ENCODE measurements at regions not wholly inside any gene's neighbourhood (a gene's known extent, or its start where the extent isn't known, plus 50 kb on each side); places are given as distances from the start of the nearest gene placed in this dataset.

DNA sequence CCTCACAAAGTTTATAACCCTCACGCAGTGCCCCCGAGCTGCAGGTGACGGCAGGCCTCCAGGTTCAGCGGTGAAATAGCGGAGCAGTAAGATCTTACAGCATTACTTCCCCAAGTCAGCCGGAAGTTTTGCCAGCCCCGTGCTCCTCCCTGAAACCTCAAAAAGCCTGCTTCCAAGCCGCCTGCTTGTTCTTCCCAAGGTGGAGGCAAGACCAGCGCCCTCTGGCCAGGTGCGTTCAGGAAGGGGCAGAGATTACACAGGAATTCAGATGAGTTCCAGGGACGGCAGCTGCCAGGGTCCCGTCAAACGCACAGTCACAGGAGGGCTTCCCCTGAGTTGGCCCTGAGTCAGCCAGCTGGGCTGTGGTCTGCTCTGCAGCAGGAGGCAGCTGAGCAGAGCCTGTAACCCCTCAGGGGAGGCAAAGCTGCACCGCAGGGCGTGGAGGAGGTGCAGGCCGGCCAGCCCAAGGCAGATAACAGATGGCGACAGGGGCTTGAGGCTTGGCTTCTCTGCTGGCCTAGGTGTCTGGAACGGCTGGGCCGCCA, 124.1 kb upstream of the RPS6KA2 start:
- no peak for DNase-seq (ENCODE audit: low spot score)

GRCh38 chr6:166750108-166750793, 123.2 kb upstream of the RPS6KA2 start:
- no peak for DNase-seq (ENCODE audit: low spot score)

DNA sequence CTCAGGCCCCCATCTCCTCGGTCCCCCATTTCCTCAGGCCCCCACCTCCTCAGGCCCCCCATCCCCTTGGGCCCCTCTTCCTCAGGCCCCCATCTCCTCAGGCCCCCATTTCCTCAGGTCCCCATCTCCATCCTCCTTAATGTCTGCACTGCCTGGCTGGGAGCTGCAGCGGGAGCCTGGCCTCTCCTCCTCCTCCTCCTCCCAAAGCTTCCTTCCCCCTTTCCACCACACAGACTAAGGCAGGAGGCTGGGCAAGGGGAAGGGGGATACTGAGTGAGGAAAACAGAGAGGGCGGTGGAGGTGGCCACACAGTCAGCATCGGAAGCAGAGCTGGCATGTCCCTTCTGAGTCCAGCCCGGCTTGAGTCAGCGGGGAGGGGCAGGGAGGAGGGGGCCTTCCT, 122.6 kb upstream of the RPS6KA2 start:
- DNase-seq (ENCODE audit: low spot score), result no peak

DNA sequence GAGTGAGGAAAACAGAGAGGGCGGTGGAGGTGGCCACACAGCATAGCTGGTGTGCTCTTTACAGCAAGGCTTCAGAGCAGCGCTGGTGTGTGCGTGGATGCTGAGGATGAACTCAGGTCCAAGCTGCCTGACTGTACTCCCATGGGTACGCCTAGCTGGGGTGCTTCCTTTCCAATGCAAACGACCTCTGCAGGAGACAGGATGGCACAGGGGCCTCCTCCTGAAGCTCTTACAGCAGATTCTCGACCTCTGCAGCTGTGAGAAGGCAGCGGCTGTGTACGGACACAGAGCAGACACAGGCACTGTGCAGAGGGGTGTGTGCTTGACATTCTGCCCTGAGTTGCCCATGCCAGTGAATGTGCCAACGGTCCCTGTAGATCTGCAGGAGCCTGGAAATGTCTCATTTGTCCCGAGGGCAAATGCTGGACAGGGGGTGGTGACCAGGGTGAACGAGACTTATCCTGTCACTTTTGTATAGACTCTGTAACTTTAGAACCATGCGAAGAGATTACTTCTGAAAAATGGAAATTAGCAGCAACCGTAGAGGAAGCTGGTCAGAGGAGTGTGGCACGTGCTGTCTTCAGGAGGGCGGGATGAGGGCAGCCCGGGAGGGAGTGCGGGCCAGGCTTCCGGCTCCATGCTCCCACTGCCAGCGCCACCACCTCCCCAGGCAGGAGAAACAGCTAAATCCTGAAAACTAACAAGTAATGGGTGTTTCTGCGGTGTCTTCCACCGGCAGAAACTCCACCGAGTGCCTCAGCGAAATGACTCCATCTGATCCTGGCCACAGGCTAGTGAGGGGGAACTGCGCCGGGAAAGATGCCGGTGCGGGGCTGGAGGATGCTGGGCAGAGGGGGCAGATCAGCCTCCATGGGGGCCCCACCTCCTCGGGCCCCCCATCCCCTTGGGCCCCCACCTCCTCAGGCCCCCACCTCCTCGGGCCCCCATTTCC, 120.9 kb upstream of the RPS6KA2 start:
- no peak for DNase-seq (ENCODE audit: low spot score)

DNA sequence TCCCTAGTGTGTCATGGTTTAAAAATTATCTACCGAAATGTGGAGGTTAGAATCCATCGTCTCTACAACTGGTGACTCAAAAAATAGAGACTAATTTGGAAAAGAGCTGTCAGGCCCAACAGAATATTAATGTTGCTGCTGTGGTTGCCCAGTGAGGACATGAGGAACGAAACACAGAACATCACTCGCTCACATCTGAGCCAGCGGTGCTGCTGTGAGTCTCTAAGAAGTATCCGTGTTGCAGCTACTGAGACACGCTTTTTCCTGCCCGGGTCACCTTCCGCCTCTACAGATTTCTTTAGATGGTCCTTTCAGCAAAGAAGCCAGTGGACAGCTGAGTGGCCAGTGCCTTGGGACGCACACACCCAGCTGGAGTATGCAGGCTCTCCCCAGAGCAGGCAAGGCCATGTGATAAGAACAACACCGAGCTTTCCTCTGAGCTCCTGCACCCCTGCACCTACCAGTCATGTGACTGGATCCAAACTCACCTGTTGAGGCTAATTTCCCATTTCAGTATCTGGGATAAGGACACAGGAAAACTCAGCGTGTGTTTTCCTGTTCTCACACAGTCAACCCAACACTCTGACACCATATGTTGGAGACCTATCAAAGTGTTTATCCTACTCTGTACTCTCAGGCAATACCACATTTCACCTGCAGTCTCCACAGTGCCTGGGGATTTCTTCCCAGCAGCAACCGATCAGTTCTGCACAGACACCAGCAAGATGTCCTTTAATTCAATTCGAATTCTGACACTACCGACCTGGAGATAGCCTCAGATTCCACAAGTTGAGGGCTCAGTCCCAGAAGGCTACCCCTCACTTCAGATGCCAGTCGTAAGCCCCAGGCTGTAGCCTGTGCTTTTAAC, 119.0 kb upstream of the RPS6KA2 start:
- no peak for DNase-seq (ENCODE audit: low spot score)

DNA sequence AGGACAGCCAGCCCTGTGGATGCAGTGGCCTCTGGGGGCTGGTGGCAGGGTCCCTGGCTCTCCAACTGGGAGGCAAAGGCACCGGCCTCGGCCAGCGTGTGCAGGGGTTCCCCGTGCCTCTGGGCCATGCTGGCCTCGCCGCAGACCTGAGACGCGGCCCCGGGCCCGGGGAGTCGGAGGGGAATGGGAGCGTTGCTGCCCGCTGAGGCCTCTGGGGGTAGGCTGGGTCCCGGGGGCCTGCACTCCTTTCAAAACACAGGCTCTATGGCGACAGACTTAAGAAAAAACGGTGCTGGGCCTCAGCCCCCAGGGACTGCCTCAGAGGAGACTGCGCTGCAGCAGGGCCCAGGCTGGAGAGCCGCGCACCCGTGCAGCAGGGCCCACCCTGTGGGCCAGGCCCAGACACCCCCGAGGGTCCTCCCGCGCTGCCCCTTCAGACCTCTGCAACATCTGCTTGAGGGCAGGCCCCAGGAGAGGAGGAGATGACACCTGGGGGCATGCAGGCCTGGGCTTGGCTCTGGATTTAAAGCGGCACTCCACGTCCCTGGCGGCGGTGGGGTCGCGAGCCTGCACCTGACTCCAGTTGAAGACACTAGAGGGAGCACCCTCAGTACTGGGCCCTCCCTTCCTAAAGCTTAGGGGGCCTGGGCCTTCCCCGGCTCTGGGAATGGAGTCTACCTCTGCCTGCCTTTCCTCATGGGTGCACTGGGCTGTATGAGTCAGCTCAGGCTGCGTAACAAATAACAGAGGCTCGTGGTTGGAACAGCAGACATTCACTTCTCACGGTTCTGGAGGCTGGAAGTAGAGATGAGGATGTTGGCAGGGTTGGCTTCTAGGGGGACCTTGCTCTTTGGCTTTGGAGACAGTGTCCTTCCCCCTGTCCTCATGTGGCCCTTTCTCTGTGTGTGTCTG, 117.4 kb upstream of the RPS6KA2 start:
- no peak for DNase-seq (ENCODE audit: low spot score)

- no peak for DNase-seq (ENCODE audit: low spot score)
Observed at GRCh38 chr6:166743406-166744222, 116.6 kb upstream of the RPS6KA2 start.

DNA sequence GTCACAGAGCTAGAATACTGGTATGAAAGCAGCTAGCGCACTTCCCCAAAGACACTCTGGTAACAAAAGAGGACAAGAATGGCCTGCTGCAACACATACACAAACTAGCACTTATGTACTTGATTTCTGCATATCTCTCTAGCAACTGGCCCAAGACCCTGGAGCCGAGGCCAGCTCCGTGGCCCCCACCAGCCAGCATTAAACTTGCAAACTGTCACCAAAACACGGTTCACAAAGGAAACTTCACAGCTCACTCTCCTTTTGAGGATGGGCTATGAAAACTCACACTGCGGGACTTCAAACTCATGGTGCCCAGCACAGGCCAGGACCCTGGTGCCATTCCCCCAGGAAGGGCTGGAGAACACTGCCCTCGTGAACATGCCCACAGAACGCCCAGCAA, 115.9 kb upstream of the RPS6KA2 start:
- DNase-seq (ENCODE audit: low spot score), result no peak

- no peak for DNase-seq (ENCODE audit: low spot score)
Observed at GRCh38 chr6:166739976-166740318, 112.9 kb upstream of the RPS6KA2 start.

DNA sequence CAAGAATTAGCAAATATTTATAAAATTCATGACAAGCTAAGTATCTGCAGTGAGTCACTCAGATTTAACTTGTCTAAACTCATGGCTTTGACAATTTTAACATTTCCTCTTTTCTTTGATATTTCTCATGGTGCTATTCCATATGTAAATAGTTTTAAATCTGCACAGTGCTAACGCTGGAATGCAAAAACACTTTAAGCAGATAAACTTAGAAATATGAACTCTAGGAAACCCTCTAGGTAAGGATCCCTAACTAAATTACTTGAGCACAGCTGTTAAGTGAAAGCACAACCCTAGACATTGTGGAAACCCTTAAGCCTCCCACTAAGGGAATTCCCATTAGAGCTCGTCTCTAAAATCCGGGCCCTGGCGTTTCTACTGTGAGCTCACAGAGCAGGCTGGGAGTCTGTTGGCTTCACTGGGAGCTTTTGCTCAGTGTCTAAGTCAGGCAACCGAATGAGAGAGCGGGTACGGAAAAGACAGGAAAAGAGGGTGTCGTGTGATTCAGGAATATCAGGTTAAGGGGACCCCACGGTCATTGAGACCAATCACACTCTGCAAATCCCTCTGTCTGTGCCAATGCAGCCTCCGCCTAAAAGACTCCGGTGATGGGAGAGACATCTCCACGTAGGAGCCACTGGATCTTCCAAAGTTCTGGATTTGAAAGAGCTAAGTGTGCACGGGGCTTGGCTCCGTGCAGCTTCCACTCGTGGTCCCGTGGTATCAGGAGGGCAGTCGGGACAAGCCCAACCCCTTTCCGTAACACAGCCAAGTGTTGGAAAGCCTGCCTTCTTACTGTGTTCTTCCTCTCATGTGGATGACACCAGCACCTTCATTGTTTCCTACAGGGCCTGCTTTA, 112.3 kb upstream of the RPS6KA2 start:
- DNase-seq (ENCODE audit: low spot score), result no peak

DNA sequence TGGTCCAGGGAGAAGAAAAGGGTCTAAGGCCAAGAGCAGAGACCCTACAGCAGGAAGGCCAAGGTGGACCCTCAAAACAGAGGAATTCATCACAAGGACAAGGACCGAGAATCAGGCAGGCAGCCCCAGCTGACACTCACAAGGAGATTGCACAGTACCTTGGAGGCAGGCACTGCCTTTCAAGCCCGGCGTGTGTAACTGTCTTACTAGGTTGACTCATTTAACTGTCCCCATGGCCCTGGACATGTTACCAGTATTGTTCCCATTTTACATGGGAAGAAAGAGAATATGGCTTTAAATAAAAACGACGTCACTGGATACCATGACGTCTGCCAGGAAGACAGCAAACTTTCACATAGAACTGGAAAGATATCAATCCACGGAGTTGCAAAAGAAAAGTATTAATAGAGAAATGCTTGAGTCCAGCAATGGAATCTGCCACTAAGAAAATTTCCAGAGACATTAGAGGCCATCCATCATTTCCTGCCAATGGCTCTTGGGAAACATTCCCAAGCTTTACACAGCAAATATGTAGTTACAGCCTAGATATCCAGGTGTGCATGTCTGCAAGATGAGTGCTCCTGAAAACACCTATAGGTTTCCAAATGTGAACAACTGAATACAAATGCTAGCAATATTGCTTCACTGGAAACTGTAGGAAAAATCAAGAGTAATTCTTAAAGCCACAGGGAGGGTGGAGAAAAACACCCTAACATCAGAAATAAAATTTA, 111.5 kb upstream of the RPS6KA2 start:
- no peak for DNase-seq (ENCODE audit: low spot score)

- DNase-seq (ENCODE audit: low spot score), result no peak
Observed at GRCh38 chr6:166737261-166737660, 110.2 kb upstream of the RPS6KA2 start.

DNA sequence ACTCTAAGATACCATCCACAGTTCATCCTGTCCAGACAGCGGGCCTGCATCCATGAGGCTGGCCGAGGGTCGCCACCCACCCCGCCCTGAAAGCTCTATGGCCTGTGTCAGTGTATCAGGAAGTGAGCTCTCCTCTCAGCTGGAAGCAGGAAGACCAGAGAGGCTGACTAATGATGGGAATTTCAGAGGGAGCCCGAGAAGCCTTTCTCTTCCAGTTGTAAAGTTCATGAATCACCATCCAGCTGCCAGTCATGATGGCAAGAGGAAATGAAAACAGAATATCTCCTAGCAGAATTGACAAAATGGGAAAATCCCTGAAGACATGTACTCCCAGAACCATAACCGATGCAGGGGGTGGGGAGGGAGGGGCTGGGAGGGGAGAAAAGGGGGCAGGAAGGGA, 109.6 kb upstream of the RPS6KA2 start:
- no peak for DNase-seq (ENCODE audit: low spot score)

DNA sequence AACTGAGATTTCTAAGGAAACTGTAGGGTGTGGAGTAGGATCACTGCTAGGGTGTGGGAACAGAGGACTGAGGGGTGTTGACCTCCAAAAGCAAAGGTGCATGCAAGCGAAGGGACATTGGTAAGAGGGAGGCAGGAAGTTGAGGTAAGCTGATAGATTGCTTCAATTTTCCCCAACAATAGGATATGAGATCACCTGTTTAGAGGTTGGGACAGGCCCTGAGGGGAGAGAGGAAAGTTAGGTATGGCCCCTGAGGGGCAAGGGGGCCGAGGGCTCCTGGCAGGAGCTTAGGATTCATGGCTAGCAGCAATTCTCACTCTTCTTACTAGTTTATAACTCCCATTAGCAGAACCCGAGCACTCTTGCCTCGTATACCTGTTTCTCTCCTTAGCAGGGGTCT, 106.8 kb upstream of the RPS6KA2 start:
- DNase-seq (ENCODE audit: low spot score), result no peak

DNA sequence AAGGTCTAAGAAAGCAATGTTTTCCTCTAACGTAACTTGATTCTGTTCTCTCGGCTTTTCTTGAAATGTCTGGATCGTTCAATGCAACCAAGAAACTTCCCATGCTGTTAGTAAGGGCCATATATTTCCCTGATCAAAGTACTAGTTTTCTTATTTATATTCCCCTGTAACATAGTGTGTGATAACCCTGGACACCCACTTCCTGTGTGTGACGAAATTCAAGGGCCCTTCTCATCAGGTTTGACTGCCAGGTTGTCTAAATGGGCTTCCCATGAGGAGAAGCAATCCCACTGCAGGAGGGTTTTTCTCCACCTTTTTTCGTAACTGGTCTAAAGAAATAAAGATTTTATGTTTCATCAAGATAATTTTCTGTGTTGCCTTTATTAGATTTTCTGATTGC, 102.6 kb upstream of the RPS6KA2 start:
- no peak for DNase-seq (ENCODE audit: low spot score)

DNA sequence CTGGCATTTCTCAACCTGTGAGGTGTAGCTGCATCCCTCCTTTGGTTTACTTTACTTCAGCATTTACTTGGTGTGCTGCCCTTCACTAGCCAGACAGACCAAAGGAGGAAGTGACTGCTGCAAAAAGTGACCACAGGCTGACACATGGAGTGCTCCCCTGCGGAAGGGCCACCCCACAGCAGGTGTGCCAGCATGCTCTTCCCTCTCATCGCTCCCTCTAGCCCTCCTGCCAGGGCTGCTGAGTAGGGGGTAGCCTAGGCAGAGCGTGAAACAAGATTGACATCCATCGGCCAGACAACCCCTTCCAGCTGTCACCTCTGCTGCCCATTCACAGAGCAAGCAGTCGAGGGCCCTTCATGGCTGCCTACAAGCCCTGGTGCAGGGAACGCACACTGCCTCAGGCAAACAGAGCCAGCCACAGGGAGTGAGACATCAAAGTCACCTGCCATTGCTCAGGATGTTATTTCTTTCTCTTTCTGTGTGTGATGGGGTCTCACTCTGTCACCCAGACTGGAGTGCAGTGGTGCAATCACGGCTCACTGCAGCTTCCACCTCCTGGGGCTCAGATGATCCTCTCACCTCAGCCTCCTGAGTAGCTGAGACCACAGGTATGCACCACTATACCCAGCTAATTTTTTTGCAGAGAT, 102.0 kb upstream of the RPS6KA2 start:
- no peak for DNase-seq (ENCODE audit: low spot score)

DNA sequence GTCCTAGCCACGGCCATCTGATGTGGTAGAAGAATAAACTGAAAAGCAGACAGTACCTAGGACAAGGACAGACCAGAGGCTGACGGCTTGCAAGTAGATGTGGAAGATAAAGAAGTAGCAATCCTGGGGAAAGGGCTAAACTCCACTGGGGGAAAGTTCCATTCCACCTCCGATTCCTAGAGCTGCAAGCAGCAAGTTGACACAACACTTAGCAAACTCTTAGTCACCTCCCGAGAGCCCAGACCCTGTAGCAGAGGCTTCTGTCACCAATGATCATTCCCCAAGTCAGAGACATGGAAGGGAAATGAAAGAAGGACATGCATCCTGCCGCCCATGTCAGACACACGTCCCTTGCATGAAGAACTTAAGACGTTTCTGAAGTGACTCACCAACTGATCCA, 99.2 kb upstream of the RPS6KA2 start:
- DNase-seq (ENCODE audit: low spot score), result no peak

DNA sequence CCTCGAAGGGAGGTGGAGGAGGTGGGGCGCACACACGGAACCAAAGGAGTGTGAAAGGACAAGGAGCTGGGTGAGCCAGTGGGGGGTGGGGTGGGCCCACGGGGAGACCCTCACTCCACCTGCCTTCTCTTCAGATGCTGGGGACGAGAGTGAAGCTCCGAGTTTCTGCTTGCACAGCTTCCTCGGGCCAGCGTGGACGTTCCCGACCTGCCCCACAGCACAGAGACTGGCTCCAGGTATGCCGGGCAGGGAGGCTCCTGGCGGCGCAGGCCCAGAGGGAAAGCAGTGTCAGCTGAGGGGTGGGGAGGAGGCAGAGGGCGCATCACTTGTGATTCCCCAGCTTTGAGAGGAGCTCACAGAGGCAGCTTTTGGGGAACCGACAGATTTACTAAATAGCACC, 98.5 kb upstream of the RPS6KA2 start:
- no peak for DNase-seq (ENCODE audit: low spot score)
